ENCODE measurements at regions not wholly inside any gene's neighbourhood (a gene's known extent, or its start where the extent isn't known, plus 50 kb on each side); places are given as distances from the start of the nearest gene placed in this dataset.

DNA sequence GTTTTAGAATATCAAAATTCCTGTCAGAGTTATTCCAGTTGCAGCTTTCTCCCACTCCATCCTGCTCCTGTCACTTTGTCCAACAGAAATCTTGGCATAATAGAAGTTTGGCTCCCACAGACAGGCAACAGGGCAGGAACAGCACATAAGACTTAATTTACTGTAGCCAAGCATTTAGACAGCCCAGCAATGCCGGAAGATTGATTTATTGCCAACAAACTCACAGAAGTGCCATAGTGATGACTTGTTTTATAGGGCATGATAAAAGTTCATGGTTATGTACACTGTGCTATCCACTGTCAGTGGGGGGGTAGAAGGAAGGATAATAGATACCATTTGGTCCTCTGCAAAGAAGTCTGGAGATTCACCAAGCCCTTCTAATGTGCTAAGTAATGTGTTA, 98.3 kb upstream of the CBLB start:
- 53 to 70% methylated on average over 1 of the region's 1 CpG for WGBS, 2 donors
- no peaks in the 10 kb centered on the region for H3K9me3 ChIP-seq
- H3K36me3 ChIP-seq (replicated peaks in 1 of 2; ENCODE audit: insufficient read depth in 1 of 2, low read depth in 2 of 2) = no peaks in the 10 kb centered on the region
- no peaks in the 10 kb centered on the region for H3K27me3 ChIP-seq
- TF ChIP-seq, protein P1, sequence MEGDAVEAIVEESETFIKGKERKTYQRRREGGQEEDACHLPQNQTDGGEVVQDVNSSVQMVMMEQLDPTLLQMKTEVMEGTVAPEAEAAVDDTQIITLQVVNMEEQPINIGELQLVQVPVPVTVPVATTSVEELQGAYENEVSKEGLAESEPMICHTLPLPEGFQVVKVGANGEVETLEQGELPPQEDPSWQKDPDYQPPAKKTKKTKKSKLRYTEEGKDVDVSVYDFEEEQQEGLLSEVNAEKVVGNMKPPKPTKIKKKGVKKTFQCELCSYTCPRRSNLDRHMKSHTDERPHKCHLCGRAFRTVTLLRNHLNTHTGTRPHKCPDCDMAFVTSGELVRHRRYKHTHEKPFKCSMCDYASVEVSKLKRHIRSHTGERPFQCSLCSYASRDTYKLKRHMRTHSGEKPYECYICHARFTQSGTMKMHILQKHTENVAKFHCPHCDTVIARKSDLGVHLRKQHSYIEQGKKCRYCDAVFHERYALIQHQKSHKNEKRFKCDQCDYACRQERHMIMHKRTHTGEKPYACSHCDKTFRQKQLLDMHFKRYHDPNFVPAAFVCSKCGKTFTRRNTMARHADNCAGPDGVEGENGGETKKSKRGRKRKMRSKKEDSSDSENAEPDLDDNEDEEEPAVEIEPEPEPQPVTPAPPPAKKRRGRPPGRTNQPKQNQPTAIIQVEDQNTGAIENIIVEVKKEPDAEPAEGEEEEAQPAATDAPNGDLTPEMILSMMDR (IDR thresholded peaks at IDR 0.05) = no peak
- no peak for TF ChIP-seq POLR2A (IDR thresholded peaks at IDR 0.05)
- no peak overlapping the region for H3K27ac ChIP-seq
- intact Hi-C loops (cut with DNase I) = no loop called here
- no peak overlapping the region for H3K4me3 ChIP-seq
- ATAC-seq = no peak
- no peak for DNase-seq
- no peaks in the 10 kb centered on the region for H3K4me1 ChIP-seq

DNA sequence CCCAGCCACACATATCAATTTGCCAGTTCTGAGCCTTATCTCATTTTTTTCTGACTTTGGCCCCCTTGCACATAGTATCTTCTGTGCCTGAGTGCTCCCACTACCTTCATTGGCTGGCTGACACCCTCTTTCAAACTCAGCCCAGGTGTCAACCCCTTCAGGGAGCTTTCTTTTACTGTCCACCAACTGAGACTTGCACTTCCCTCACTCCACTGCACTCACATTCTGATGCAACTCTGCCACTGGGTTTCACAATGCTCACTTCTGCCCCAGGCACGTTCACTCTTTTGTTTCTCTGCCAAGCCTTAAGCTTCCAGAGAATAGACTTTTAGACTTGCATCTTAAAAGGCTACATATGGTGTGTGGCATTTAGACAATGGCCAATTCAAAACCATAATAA, 101.5 kb upstream of the CBLB start:
- intact Hi-C loops (cut with DNase I) = no loop called here

DNA sequence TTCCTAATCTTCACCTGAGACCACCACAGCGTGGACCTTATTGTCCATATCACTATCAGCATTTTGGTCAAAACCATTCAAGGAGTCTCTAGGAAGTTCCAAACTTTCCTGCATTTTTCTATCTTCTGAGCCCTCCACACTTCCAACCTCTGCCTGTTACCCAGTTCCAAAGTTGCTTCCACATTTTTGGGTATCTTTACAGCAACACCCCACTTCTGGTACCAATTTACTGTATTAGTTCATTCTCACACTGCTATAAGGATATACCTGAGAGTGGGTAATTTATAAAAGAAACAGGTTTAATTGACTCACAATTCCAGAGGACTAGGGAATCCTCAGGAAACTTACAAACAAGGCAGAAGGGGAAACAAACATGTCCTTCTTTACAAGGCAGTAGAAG, 103.3 kb upstream of the CBLB start:
- no peak for ATAC-seq
- intact Hi-C loops (cut with DNase I) = no loop called here
- Histone ChIP-seq H3K4me1 (no peaks in the 10 kb centered on the region), H3K36me3 (replicated peaks in 1 of 2; ENCODE audit: insufficient read depth in 1 of 2, low read depth in 2 of 2) (no peaks in the 10 kb centered on the region), H3K27ac (no peak overlapping the region), H3K9me3 (no peaks in the 10 kb centered on the region), H3K27me3 (no peaks in the 10 kb centered on the region), H3K4me3 (no peak overlapping the region)
- no peak for TF ChIP-seq POLR2A (IDR thresholded peaks at IDR 0.05)
- no peak for DNase-seq
- WGBS, 2 donors = 0% methylated on average over 1 of the region's 1 CpG

More for the DNA sequence above, 101.5 kb upstream of the CBLB start:
- no peak for ATAC-seq
- WGBS, 2 donors = 9 to 15% methylated on average over 1 of the region's 1 CpG
- H3K27me3 ChIP-seq = no peaks in the 10 kb centered on the region
- no peaks in the 10 kb centered on the region for H3K9me3 ChIP-seq
- H3K4me1 ChIP-seq = no peaks in the 10 kb centered on the region
- no peak overlapping the region for H3K4me3 ChIP-seq
- H3K27ac ChIP-seq = no peak overlapping the region
- H3K36me3 ChIP-seq (replicated peaks in 1 of 2; ENCODE audit: insufficient read depth in 1 of 2, low read depth in 2 of 2) = no peaks in the 10 kb centered on the region
- TF ChIP-seq POLR2A (IDR thresholded peaks at IDR 0.05) = no peak
- TF ChIP-seq, protein P1 (IDR thresholded peaks at IDR 0.05) = no peak
- peak in 1 of 4 donors; percentile 35 for DNase-seq

DNA sequence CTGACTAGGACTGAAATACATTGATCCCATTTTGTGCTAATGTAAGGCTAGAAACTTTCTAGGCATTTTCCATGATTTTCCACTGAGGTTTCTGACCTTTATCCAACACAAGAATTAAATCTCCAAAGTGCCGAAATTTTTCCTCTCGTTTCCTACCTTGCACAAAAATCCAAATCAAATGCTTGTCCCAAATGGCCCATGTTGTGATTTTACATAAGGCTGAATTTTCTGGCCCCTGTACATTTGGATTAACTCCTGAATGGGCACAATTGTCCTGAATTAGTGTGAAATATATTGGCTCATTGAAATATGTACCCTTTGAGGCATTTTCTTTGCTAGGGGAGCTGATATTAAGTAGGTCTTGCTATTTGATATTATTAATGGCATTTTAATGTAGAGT, 105.6 kb upstream of the CBLB start:
- no peak for ATAC-seq
- no peaks in the 10 kb centered on the region for H3K4me1 ChIP-seq
- 66 to 71% methylated on average over 2 of the region's 2 CpGs for WGBS, 2 donors
- no peaks in the 10 kb centered on the region for H3K36me3 ChIP-seq (replicated peaks in 1 of 2; ENCODE audit: insufficient read depth in 1 of 2, low read depth in 2 of 2)
- TF ChIP-seq POLR2A (IDR thresholded peaks at IDR 0.05) = no peak
- TF ChIP-seq, protein P1 (IDR thresholded peaks at IDR 0.05) = no peak
- DNase-seq = no peak
- H3K27ac ChIP-seq = no peak overlapping the region
- intact Hi-C loops (cut with DNase I) = no loop called here
- no peaks in the 10 kb centered on the region for H3K9me3 ChIP-seq
- no peak overlapping the region for H3K4me3 ChIP-seq
- no peaks in the 10 kb centered on the region for H3K27me3 ChIP-seq

DNA sequence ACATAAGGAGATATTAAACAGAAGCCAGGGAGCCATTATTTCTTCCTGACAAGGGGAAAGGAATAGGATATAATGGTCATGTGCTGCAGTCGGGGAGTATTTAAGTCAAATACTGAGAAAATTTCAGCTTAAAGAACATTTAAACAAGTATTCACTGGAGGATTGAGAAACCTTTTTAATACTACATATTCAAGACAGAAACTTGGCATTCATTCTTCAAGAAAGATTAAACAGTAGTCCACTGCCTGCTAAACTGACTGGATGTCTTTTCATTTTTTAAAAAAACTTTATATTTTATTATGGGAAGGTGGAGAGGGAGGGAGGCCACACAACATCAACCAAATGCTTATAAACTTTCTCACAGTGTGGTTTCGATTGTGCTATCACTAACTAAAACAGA, 107.4 kb upstream of the CBLB start:
- intact Hi-C loops (cut with DNase I) = no loop called here
- Histone ChIP-seq H3K36me3 (replicated peaks in 1 of 2; ENCODE audit: insufficient read depth in 1 of 2, low read depth in 2 of 2) (no peaks in the 10 kb centered on the region), H3K27me3 (no peaks in the 10 kb centered on the region), H3K4me3 (no peak overlapping the region), H3K4me1 (no peaks in the 10 kb centered on the region), H3K9me3 (no peaks in the 10 kb centered on the region), H3K27ac (no peak overlapping the region)
- DNase-seq = no peak
- TF ChIP-seq, protein P1 (IDR thresholded peaks at IDR 0.05) = no peak
- no peak for TF ChIP-seq POLR2A (IDR thresholded peaks at IDR 0.05)
- WGBS, 2 donors = 48 to 59% methylated on average over 2 of the region's 2 CpGs
- ATAC-seq = no peak

Measured in body of pancreas (tissue), 4 donors.